Loucy (cell line): ENCODE measurements at regions not wholly inside any gene's neighbourhood (a gene's known extent, or its start where the extent isn't known, plus 50 kb on each side); places are given as distances from the start of the nearest gene placed in this dataset.

Source experiments
- CTCF ChIP-seq: fragments of 200-600 bp; sonication (generic); conservative IDR thresholded peaks from 2 replicates; pipeline ENCODE4 v1.5.1; 2014; ENCODE audit warnings: mild to moderate bottlenecking, antibody characterized with exemption, low read length
- EZH2phosphoT487 ChIP-seq: fragments of 200-600 bp; IDR thresholded peaks from 2 replicates; pipeline ENCODE4 v1.6.1; 2018; ENCODE audit warnings: antibody characterized with exemption, mild to moderate bottlenecking, moderate library complexity, borderline replicate concordance

- TF ChIP-seq CTCF (no peak), EZH2phosphoT487 (no peak)
Observed at GRCh38 chr6:802701-803100, 109.8 kb upstream of the EXOC2 start.
